Testis (tissue), 2 donors: ENCODE measurements at regions not wholly inside any gene's neighbourhood (a gene's known extent, or its start where the extent isn't known, plus 50 kb on each side); places are given as distances from the start of the nearest gene placed in this dataset.

Experiments
- DNase-seq: peaks from one replicate; pipeline ENCODE4 v3.0.0-alpha.2; 2019
- H3K27ac ChIP-seq, 2 donors: fragments of 200-600 bp; sonication (generic); one replicate each; pipeline ENCODE4 v1.5.1; 2019
- H3K27me3 ChIP-seq: fragments of 200-600 bp; sonication (generic); one replicate; pipeline ENCODE4 v1.5.1; 2019
- H3K36me3 ChIP-seq: fragments of 200-600 bp; sonication (generic); one replicate; pipeline ENCODE4 v1.5.1; 2017; ENCODE audit warnings: low read depth; ENCODE audit errors: missing control alignments
- H3K4me1 ChIP-seq: fragments of 200-600 bp; sonication (generic); one replicate; pipeline ENCODE4 v1.5.1; 2019
- H3K4me3 ChIP-seq, 2 donors: fragments of 200-600 bp; sonication (generic); one replicate each; pipeline ENCODE4 v1.5.1; 2017 to 2019
- H3K9me3 ChIP-seq: fragments of 200-600 bp; sonication (generic); one replicate; pipeline ENCODE4 v1.5.1; 2017
- CTCF ChIP-seq, 3 experiments: fragments of 450-650 bp in 2 of 3; fragments of 200-600 bp in 1 of 3; sonication (generic) in 1 of 3; IDR thresholded peaks; one replicate each; pipeline ENCODE4 v1.5.1; 2016 to 2019; ENCODE audit warnings: antibody characterized with exemption in 3 of 3, mild to moderate bottlenecking in 2 of 3, moderate library complexity in 1 of 3
- POLR2A ChIP-seq: fragments of 450-650 bp; IDR thresholded peaks from one replicate; pipeline ENCODE4 v1.6.1; 2017; ENCODE audit warnings: antibody characterized with exemption, mild to moderate bottlenecking, moderate library complexity
- WGBS, 2 donors: methylation state at CpG; one replicate each; pipeline ENCODE4 v1.1.5; 2018; 5-methylcytosine and 5-hydroxymethylcytosine counted together
- intact Hi-C: fragments of 100-400 bp; cut with DNase I; formaldehyde crosslinking; loops from one replicate; pipeline ENCODE4 v1.15.1; 2023; ENCODE audit warnings: low total_unique reads

- no peak for TF ChIP-seq POLR2A
- intact Hi-C loops: no loop called here
- H3K27me3 ChIP-seq: no peaks in the 10 kb centered on the region
- DNase-seq: no peak
- H3K4me3 ChIP-seq: no peak overlapping the region
- 59 to 94% methylated on average over 2 of the region's 2 CpGs for WGBS, 2 donors
- no peaks in the 10 kb centered on the region for H3K4me1 ChIP-seq
- no peak overlapping the region for H3K27ac ChIP-seq
- H3K36me3 ChIP-seq: no peaks in the 10 kb centered on the region
- no peaks in the 10 kb centered on the region for H3K9me3 ChIP-seq
These were observed 1306.8 kb upstream of the ADGRB3 start for GRCh38 chr6:67328269-67328668.

GRCh38 chr6:67300430-67301040 lies 1334.5 kb upstream of the ADGRB3 start:
- Histone ChIP-seq H3K4me3 (no peak overlapping the region), H3K27me3 (no peaks in the 10 kb centered on the region), H3K36me3 (no peaks in the 10 kb centered on the region), H3K9me3 (no peaks in the 10 kb centered on the region), H3K4me1 (no peaks in the 10 kb centered on the region), H3K27ac (no peak overlapping the region)
- TF ChIP-seq CTCF (IDR thresholded peaks at IDR 0.05) (no peak), POLR2A (no peak)
- WGBS, 2 donors: 69 to 71% methylated on average over 8 to 12 of the region's 12 CpGs
- no peak for DNase-seq
- intact Hi-C loops: no loop called here

GRCh38 chr6:67292169-67292568 lies 1342.9 kb upstream of the ADGRB3 start:
- TF ChIP-seq CTCF (IDR thresholded peaks at IDR 0.05) (no peak), POLR2A (no peak)
- Histone ChIP-seq H3K27ac (no peak overlapping the region), H3K4me3 (no peak overlapping the region), H3K4me1 (no peaks in the 10 kb centered on the region), H3K9me3 (no peaks in the 10 kb centered on the region), H3K36me3 (no peaks in the 10 kb centered on the region), H3K27me3 (no peaks in the 10 kb centered on the region)
- WGBS, 2 donors: 83 to 88% methylated on average over 2 of the region's 2 CpGs
- DNase-seq: no peak
- intact Hi-C loops: no loop called here

- H3K27me3 ChIP-seq: no peaks in the 10 kb centered on the region
- no peaks in the 10 kb centered on the region for H3K4me1 ChIP-seq
- intact Hi-C loops: no loop called here
- no peaks in the 10 kb centered on the region for H3K36me3 ChIP-seq
- TF ChIP-seq POLR2A (no peak), CTCF (IDR thresholded peaks at IDR 0.05) (no peak)
- no peaks in the 10 kb centered on the region for H3K9me3 ChIP-seq
- DNase-seq: no peak
- H3K4me3 ChIP-seq: no peak overlapping the region
- no peak overlapping the region for H3K27ac ChIP-seq
These were observed 1347.5 kb upstream of the ADGRB3 start for GRCh38 chr6:67287566-67287965.

- intact Hi-C loops: no loop called here
- H3K36me3 ChIP-seq: no peaks in the 10 kb centered on the region
- H3K4me1 ChIP-seq: no peaks in the 10 kb centered on the region
- no peak for DNase-seq
- no peak overlapping the region for H3K4me3 ChIP-seq
- no peaks in the 10 kb centered on the region for H3K9me3 ChIP-seq
- TF ChIP-seq POLR2A (no peak), CTCF (IDR thresholded peaks at IDR 0.05) (no peak)
- no peaks in the 10 kb centered on the region for H3K27me3 ChIP-seq
- no peak overlapping the region for H3K27ac ChIP-seq
These were observed 1349.1 kb upstream of the ADGRB3 start for GRCh38 chr6:67285770-67286495.
